GM19025 (cell line): ENCODE measurements at regions not wholly inside any gene's neighbourhood (a gene's known extent, or its start where the extent isn't known, plus 50 kb on each side); places are given as distances from the start of the nearest gene placed in this dataset.

Experiments used
- ATAC-seq: cut with Tn5 transposase; IDR thresholded peaks from one replicate; pipeline ENCODE4 v1.9.1; 2021; ENCODE audit warnings: mild to moderate bottlenecking, low read depth, moderate library complexity; ENCODE audit not compliant: unreplicated experiment

DNA sequence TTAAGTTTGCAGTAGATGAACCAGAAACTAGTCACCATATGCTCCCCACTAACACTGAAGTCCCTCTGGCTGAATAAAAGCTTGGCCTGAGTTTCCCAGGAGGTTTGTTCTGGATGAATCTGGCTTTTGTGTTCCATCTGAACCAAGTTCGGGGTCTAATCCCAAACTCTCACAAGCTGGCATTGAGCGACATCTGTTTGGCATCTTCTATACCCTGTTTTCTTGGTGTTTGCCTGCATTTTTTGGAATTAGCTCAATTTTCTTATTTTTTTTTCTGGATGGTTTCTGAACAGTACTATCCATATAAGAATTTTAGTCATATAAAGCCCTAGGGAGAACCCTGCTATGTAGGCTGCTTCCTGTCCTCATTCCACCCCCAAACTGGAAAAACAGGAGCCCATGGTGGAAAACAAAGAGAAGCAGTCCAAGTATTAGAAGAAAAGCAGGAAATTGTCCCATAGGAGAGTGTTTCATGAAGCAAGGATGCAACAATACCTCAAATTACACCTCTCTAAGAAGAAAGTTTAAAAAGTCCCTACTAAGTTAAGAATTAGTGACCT is 737.1 kb downstream of the DHX35 start:
- ATAC-seq, result no peak

- no peak for ATAC-seq
Observed at GRCh38 chr20:39698752-39699151, 736.6 kb downstream of the DHX35 start.

DNA sequence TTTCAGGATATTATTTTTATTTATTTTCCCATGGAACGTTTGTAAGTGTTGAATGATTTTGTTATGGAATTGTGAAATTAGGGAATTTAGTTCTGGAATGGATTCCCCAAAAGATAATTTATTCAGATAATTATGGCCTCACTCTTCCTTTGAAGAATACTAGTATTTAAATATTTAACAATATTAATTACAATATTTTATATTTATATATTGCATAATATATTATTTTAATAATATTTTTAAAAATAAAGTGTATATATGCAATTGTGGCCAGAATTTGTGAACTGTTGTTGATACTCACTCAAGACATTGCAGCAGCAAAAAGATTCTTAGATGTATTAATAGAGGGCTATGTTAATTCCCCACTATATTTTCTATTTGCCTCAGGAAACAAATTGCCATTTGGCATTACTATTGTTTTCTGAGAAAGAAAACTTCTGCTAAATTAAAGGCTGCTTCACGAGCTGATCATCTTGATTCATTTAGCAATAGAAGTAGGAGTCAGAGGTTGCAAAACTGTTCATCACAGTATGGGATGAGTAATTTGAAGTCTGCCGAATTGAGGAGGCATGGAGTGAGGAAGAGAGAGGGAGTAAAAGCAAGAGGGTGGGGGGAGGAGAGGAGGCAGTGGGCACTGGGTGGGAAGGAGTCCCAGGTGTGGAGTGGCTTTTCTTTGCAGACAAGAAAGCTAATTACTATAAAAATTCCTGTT is 729.2 kb downstream of the DHX35 start:
- ATAC-seq, result no peak

- ATAC-seq, result no peak
Observed at GRCh38 chr20:39676857-39677391, 714.8 kb downstream of the DHX35 start.

- no peak for ATAC-seq
Observed at GRCh38 chr20:39676241-39676640, 714.1 kb downstream of the DHX35 start.

DNA sequence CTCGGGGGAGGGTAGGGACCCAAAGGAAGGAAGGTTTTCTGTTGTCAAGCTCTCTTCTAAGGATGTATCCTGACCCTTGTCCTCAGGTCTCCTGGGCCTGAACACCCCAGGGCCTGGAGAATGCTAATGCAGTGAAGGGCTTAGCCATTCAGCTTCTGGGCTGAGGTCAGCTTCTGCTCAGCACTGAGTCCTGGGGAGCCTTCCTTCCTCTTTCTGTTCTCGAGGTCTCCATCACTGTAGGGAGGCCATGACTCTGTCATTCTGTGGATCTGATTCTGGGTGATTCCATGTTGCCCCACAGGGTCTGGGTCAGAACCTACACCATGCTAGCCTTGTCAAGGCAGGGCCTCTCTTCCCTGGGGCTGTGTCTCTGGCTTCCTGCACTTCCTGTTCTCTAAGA is 712.7 kb downstream of the DHX35 start:
- no peak for ATAC-seq

- no peak for ATAC-seq
Observed at GRCh38 chr20:39670988-39671387, 708.8 kb downstream of the DHX35 start.

- no peak for ATAC-seq
Observed at GRCh38 chr20:39669659-39670058, 707.5 kb downstream of the DHX35 start.

- ATAC-seq, result no peak
Observed at GRCh38 chr20:39668038-39668437, 705.9 kb downstream of the DHX35 start.

- ATAC-seq, result no peak
Observed at GRCh38 chr20:39661833-39662232, 699.7 kb downstream of the DHX35 start.

DNA sequence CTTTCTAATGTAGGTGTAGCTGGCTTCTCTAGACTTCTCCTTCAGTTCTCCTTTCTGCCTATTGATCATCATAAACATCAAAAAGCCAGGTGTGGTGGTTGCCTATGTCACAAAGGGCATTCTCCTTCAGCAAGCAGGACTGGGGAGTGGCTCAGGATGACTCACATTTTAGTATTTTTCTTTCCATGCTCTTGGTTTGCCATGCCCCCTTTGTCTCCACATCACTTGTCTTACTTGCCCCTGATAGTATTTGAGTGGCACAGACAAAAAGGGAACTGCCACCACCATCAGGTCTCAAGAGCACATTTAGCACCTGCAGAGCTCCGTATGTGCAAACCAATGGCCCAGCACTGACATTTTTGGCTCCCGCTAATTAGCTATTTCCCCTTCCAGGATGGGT is 698.8 kb downstream of the DHX35 start:
- no peak for ATAC-seq

GRCh38 chr20:39660226-39660625 is 698.1 kb downstream of the DHX35 start:
- ATAC-seq, result no peak

- no peak for ATAC-seq
Observed at GRCh38 chr20:39658662-39659409, 696.7 kb downstream of the DHX35 start.

DNA sequence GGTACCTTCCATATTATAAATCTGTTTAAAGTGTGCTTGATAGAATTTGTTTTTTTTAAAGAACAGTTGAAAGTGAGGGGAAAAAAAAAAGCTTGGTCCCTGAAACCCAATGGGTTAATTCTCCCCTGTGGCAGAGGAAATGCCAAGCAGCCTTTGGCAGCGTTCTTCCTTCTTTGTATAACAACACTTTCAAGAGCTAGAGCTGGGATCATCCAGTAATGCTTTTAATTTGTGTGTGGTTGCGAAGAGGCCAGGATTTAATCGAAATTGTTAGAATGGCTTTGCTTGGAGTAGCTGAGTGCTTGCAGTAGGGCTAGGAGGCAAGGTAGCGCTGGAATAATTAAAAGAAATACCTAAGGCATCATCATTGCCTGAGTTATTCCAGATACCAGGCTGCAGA is 692.0 kb downstream of the DHX35 start:
- ATAC-seq, result no peak

GRCh38 chr20:39651645-39652325 is 689.6 kb downstream of the DHX35 start:
- no peak for ATAC-seq

- no peak for ATAC-seq
Observed at GRCh38 chr20:39646874-39647413, 684.8 kb downstream of the DHX35 start.

DNA sequence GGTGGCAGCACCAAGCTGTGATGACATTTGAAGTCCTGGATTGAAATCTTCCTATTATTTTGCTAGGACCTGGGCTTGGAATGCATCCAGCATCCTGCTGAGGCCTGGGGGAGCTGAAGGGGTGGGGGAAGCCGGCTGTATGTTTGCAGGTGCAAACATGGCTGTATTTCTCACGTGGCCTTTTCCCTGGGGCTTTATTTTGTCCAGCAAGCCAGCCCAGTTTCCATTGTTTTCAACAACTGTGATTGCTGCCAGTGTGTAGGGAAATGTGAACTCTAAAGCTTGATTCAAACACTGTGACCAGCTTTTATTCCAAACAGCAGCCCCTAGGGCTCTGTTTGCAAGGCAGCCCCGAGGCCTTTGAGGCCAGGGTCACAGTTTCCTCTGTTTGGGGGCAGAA is 683.0 kb downstream of the DHX35 start:
- no peak for ATAC-seq

- ATAC-seq, result no peak
Observed at GRCh38 chr20:39643292-39643691, 681.1 kb downstream of the DHX35 start.

GRCh38 chr20:39641423-39641822 is 679.3 kb downstream of the DHX35 start:
- no peak for ATAC-seq

DNA sequence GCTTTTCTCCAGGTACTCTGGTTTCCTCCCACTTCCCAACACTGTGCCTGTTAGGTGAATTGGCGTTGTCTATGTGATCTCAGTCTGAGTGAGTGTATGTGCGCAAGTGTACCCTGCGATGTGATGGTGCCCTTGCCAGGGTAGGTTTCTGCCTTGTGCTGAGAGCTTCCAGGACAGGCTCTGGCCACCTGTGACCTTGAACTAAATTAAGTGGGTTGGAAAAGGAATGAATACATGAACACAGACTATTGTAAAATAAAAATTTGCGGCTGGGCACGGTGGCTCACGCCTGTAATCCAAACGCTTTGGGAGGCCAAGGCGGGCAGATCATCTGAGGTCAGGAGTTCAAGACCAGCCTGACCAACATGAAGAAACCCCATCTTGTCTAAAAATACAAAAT is 678.0 kb downstream of the DHX35 start:
- ATAC-seq, result no peak

DNA sequence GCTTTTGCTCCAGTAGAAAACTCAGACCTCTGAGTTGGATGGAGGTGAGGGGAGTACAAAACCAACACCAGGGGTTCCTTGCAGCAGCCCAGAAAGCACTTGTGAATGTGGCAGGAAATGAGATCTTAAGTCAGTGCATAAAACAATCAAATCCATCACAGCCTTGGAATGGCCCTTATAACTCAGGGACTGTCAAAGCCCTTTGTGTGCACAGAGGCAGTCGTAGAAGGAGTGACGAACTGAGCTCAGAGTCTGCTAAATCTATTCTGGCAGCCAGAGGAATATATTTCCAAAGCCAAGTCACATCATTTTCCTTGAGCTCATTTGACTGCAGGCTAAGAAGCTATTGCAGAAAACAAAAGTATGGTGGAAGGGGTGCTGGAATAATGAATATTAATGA is 676.6 kb downstream of the DHX35 start:
- no peak for ATAC-seq
